Astrocyte (in vitro differentiated cells and primary cell): ENCODE measurements at regions not wholly inside any gene's neighbourhood (a gene's known extent, or its start where the extent isn't known, plus 50 kb on each side); places are given as distances from the start of the nearest gene placed in this dataset.

Source experiments
- EZH2 ChIP-seq: IDR thresholded peaks from 2 replicates; pipeline ENCODE4 v1.6.1; 2012; ENCODE audit warnings: mild to moderate bottlenecking, low read length, inconsistent platforms; ENCODE audit not compliant: insufficient read depth
- TF ChIP-seq, protein P1 (sequence below): IDR thresholded peaks from 2 replicates; pipeline ENCODE4 v1.5.1; 2011; ENCODE audit warnings: low read depth, mild to moderate bottlenecking, inconsistent platforms, low read length, moderate library complexity; ENCODE audit not compliant: insufficient read depth

DNA sequence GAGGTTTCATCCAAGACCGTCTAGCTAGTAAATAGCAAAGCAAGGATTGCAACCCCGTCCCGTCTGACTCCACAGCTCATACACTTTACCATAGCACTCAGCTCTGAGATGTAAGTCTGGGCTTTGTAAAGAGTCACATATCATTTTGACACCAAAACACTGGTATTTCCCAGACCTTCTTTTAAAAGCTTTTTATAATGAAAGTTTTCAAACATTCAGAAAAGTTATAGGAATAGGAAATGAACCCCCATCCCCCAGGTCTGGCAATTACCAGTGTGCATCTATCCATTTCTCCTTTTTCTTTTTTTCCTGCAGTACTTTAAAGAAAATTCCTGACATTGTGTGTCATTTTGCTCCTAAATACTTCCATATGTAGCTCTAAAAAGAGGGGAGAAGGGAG, 183.6 kb upstream of the CCND2 start:
- TF ChIP-seq, protein P1, sequence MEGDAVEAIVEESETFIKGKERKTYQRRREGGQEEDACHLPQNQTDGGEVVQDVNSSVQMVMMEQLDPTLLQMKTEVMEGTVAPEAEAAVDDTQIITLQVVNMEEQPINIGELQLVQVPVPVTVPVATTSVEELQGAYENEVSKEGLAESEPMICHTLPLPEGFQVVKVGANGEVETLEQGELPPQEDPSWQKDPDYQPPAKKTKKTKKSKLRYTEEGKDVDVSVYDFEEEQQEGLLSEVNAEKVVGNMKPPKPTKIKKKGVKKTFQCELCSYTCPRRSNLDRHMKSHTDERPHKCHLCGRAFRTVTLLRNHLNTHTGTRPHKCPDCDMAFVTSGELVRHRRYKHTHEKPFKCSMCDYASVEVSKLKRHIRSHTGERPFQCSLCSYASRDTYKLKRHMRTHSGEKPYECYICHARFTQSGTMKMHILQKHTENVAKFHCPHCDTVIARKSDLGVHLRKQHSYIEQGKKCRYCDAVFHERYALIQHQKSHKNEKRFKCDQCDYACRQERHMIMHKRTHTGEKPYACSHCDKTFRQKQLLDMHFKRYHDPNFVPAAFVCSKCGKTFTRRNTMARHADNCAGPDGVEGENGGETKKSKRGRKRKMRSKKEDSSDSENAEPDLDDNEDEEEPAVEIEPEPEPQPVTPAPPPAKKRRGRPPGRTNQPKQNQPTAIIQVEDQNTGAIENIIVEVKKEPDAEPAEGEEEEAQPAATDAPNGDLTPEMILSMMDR = no peak
- no peak for TF ChIP-seq EZH2
